Epithelial cell of proximal tubule (primary cell): ENCODE measurements at regions not wholly inside any gene's neighbourhood (a gene's known extent, or its start where the extent isn't known, plus 50 kb on each side); places are given as distances from the start of the nearest gene placed in this dataset.

Source experiments
- DNase-seq: peaks from one replicate; pipeline ENCODE4 v3.0.0-alpha.2; 2011; ENCODE audit warnings: low read depth
- H3K4me3 ChIP-seq: 2 replicates; pipeline ENCODE4 v1.5.1; 2011; ENCODE audit warnings: low read depth, mild to moderate bottlenecking, low read length
- CTCF ChIP-seq: conservative IDR thresholded peaks from 2 replicates; pipeline ENCODE4 v1.5.1; 2012; ENCODE audit warnings: low read depth, mild to moderate bottlenecking, low read length

GRCh38 chr5:61280205-61280604, 51.9 kb upstream of the ZSWIM6 start:
- DNase-seq: peak; percentile 71
- no peak overlapping the region for H3K4me3 ChIP-seq
- TF ChIP-seq CTCF: no peak

- no peak overlapping the region for H3K4me3 ChIP-seq
- DNase-seq: no peak
- no peak for TF ChIP-seq CTCF
Measured at GRCh38 chr5:61280761-61281427, 51.2 kb upstream of the ZSWIM6 start.

- DNase-seq: no peak
- no peak for TF ChIP-seq CTCF
Measured at GRCh38 chr5:61281686-61282085, 50.4 kb upstream of the ZSWIM6 start.

More at GRCh38 chr5:61281686-61282085, 50.4 kb upstream of the ZSWIM6 start:
- H3K4me3 ChIP-seq: no peak overlapping the region
